Skin of body (tissue), 1 donor: ENCODE measurements at regions not wholly inside any gene's neighbourhood (a gene's known extent, or its start where the extent isn't known, plus 50 kb on each side); places are given as distances from the start of the nearest gene placed in this dataset.
"Not testable (repeated sequence)": the region's sequence is repeated elsewhere in the genome, so short reads cannot be mapped to it uniquely, and the experiment has no call there.

Experiments used
- DNase-seq: peaks from one replicate; lab custom pipeline; 2025; lab: John Stamatoyannopoulos, UW

DNA sequence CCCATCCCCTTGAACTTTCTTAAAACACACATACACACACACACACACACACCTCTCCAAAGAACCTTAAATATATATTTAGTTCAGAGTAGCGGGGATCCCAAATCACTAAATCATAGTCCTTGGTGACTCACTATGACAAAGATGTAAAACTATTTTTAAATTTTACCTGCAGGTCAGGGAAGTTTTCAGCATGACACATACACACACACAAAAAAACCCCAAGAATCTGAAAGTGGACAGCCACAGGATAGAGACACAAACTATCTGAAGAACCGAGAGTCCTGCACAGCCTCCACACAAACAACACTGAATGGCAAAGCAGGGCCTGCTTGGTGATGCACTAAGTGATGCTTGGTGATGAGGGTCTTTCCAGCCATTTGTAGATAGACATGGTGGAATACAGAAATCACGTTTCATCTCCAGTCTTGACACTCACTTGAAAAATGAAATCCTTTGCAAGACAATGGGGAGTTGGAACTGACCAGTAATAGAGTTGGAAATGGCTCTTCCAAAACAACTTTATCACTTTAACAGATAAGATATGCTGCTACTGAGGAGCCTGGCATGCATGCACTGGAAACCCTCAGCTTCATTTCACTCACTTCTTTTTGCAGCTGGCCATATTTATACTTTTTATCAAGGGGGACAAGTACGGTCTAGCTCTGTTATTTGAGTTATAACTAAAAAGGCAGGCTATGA lies 307.3 kb downstream of the RAPGEF2 start:
- no peak for DNase-seq

DNA sequence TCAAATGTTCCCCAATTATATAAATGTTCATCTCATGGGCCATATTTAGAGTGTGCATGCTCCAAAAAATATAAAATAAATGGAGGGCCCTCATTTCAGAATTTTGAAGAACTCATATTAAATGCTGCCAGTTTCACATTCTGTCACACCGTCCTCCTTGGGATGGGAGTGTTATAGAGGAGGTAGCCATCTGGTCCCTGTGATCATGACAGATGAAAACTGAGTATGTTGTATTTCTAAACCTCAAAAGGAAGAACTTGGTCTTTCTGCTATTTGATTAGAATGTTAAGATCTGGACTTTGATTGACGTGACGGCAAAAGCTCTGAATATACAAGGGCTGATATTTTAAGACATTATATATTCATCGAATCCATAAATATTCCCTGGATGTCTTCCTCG lies 308.0 kb downstream of the RAPGEF2 start:
- DNase-seq, result no peak

DNA sequence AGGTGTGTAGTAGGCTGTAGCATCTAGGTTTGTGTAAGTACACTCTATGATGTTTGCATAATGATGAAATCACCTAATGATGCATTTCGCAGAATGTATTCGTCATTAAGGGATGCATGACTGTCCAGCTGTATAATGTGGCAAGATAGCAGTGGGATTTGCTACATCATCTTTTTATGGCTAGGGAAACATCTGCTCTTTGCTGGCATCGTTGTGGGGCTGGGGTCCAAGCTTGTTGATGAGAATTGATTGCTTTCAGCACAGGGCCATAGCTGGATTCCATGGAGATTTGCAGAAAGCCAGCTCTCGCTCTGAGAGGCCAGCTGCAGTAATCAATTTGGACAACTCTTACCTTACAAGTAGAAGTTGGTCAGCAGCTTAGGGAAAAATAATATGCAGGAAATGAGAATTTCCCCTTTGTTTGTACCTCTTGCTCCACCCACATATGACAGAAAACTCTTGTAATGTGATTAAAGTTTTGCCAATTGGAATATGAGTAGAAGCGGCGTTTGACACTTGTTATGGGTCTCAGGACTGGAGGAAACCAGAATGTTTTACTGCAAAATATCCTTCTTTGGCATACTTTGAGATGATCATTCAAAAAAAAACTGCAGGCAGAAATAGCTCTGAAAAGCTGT lies 310.5 kb downstream of the RAPGEF2 start:
- peak; percentile 77 for DNase-seq

DNA sequence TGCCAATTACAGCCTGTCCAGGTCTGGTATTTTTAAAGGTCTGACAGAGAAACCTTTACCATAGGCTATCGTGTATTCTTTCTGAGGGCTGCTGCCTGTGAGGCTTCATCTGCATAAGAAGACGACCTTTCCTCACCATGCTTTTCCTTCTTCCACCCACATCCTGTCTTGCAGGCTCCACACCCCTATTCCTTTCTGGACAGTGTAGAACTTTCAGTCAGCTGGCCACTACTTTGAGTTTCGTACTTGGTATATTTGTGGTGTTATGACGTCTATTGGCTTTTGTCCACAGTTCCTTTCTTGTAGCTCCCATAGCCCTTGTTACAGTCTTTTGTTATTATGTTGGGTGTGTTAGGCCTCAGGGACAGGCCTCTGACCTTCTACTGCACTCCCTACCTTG lies 311.4 kb downstream of the RAPGEF2 start:
- DNase-seq, result no peak

DNA sequence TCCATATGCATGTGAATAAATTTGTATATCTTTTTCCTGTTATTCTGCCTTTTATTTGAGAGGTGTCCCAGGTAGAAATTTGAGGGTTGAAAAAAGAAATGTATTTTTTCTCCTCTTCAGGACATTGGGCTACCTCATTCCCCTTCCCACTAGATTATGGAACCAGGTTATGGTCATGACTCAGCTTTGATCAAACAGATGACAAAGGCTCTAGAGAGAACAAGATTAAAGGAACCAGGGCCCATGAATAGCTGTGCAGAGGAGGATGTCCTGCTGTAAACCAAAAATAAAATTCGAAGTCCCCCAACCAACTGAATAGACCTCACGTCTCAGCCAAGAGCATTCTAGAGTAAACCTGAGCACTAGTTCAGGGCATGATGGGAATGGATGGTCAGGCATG lies 313.2 kb downstream of the RAPGEF2 start:
- DNase-seq, result no peak

DNA sequence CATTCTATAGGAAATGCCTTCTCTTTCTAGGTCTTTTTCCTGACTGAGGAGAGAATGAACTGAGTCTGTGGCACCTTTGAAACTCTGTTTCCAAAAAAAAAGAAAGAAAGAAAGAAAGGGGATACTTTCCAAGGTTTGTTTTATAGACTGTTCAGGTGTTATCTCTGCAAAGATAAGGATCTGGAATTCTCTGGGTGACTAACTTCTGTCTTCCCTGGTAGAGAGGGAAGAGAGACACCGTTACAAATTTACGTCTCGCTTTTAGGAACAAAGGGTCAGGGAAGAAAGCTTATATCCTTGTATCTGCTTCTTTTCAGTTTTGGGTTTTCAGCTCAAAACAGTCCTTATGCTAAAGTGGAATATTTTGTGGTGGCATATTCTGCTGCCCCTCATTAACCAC lies 314.1 kb downstream of the RAPGEF2 start:
- no peak for DNase-seq

DNA sequence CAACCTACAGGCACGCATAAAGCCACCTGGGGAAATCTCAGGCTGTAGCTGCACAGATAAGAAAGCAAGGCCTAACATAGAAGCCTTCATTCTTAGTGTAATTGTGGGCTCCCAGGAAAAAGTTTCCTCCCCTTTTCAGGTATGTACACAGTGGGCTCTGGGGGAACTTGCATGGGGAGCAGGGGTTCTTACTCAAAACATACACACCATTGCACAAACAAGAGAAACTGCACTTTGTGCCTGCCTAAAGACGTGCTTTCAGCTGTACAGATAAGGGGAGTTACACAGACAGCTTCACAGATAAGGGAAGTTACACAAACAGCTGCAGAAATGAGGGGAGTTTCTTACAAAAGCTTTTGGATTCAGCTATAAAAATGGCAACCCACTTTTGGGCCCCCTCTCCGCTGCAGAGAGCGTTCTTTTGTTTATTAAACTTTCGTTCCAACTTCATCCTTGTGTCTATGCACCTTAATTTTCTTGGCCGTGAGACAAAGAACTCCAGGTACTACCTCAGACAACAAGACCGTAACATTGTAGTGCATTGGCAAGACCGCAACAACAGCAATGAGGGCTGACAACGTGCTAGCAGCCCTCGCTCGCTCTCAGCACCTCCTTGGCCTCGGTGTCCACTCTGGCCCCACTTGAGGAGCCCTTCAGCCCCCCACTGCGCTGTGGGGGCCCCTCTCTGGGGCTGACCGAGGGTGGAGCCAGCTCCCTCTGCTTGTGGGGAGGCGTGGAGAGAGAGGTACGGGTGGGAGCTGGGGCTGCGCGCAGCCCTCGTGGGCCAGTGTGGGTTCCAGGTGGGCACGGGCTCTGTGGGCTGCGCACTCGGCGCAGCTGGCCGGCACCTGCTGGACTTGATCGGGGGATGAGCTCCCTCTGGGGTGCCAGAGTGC lies 317.5 kb downstream of the RAPGEF2 start:
- no peak for DNase-seq

DNA sequence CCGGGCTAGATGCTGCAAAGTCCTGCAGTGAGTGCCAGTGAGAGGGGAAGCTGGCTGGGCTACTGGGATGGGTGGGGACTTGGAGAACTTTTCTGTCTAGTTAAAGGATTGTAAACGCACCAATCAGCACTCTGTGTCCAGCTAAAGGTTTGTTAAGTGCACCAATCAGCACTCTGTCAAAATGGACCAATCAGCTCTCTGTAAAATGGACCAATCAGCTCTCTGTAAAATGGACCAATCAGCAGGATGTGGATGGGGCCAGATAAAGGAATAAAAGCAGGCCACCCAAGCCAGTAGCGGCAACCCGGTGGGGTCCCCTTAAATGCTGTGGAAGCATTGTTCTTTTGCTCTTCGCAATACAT lies 318.2 kb downstream of the RAPGEF2 start:
- DNase-seq, result not testable (repeated sequence)

DNA sequence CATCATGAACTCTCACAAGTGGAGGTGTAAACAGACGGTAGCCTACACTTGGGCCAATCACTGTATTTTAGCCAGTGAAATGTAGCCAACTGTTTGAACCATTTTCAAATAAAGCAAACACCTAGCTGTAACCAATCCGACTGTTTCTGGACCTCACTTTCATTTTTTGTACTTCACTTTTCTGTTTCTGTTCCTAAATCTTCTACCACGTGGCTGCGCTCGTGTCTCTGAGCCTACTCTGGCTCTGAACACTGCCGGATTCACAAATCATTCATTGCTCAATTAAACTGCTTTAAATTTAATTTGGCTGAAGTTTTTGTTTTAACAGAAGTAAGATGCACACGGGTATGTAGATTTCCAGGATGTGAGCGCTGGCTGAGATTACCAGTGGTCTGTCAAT lies 319.1 kb downstream of the RAPGEF2 start:
- DNase-seq, result no peak

DNA sequence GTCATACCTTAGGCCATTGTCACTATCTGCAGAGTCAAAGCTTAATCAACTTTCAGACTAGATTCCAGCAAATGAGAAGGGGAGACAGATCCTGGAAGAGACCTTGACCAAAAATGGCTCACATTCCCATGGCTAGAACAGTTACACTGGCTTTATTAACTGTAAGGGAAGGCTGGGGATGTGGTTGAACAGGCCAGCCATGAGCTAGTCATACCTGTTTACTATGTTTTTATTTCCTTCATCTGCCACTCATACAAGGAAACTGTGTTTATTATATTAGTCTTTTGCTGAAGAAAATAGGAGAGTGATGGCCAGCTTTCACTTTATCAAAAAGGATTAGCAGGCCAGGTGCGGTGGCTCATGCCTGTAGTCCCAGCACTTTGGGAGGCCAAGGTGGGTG lies 319.7 kb downstream of the RAPGEF2 start:
- DNase-seq, result no peak

DNA sequence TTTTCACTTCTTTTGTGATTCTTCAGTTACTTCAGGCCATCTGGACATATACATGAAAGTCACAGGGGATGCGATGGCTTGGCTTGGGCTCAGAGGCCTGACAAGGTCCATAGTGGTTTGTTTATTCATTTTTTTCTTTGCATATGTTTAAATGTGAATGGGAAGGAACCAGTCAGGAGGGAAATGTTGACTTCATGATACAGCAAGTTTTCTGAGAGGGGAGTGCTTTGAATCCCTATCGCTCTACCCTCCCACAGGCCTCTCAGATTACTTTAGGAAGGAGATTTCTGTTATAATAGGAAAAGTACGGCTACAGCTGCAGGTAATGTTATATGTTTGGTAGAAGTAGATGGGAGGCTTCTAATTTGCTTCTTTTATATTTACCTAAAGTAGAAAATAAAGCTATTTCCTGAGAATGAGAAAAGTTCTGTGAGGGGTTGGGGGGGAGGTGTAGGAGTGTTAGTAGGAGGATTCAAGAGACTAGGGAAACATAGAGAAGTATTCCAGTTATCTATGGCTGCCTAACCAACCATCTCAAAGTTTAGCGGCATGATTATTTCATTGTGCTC lies 322.9 kb downstream of the RAPGEF2 start:
- DNase-seq, result no peak

DNA sequence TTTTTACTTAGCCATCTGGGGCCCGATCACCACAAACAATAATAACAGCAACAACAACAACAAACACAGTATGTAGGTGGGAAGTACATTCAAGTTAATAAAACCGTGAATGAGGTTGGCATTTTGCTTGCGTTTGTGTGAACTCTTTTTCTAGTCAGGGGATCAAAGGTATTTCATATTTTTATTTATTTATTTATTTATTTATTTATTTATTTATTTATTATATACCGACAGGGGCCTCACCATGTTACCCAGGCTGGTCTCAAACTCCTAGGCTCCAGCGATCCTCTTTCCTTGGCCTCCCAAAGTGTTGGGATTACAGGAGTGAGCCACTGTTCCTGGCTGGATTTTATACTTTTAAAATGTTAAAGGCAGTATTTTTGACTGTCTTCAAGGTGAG lies 325.4 kb downstream of the RAPGEF2 start:
- DNase-seq, result no peak

DNA sequence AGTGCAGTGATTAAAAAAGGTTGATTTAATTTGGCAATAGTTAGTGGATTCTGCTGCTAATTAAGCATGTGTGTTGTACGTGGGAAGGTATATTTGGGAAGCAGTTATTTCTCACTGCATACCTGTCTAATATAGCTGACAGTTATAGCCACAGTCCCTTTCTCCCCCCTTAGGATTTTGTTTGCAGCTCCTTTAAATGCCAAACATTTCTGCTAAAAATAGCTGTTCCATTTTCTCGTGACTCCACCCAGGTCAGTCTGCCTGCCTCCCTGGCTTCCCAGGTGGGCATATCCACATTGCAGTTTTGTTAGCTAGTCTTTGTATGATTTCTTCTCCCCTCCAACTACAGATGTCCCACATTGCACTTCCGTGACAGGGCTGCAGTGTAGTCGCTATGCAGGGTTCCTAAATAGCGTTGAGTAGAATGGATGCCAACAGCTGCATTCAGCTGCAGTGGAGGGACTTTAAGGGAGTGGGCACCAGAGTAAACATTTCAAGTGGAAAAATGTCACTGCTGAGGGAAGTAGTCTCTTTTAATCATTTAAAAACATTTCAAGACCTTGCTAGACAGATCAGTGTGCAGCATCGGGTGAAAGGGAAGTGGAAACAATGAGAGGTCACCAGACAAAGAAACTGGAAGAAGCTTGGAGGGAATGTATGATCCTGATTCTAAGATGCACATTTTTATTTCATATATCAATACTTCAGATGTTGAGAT lies 326.3 kb downstream of the RAPGEF2 start:
- no peak for DNase-seq

DNA sequence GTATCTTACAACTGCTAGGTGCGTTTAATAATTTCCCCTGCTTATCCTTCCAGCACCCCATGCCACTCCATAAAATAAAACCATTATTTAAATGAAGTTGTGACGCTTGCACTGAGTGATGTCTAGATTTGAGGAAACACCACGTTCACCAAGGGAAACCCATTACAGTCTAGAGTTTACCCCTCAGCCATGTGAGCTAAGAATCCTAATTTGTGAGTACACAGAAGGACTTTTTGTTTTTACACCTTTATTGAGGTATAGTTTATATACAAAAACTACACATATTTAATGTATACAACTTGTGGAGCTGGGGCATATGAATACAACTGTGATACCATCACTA lies 326.8 kb downstream of the RAPGEF2 start:
- DNase-seq, result no peak

DNA sequence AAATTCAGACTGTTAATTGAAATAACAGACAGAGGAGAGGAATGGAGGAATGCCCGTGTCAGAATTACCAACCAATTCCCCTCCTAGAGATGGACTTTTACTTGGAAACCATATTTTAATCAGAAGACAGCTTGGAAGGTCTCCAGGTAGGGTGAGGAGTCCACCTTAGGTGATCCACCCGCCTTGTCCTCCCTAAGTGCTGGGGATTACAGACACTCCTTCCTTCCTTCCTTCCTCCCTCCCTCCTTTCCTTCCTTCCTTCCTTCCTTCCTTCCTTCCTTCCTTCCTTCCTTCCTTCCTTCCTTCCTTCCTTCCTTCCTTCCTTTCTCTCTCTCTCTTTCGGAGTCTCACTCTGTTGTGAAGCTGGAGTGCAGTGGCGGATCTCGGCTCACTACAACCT lies 328.0 kb downstream of the RAPGEF2 start:
- DNase-seq, result no peak

DNA sequence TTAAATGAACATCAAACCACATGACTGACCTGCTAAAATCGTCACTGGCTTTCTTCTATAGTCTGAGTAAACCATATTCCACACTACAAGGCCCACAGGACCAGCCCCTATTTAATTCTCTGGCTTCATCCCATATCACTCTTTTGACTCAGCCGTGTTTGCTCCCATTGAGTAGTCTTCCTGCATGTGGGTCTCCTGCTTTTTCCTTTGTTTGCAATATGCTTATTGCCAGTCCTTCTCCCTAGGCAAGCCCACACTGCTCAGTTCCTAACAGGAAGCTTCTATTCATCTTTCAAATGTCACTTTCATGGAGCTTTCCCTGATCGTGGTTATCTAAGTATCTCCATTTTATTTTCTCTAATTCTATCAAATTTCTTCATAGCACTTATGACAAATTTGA lies 329.6 kb downstream of the RAPGEF2 start:
- DNase-seq, result no peak

DNA sequence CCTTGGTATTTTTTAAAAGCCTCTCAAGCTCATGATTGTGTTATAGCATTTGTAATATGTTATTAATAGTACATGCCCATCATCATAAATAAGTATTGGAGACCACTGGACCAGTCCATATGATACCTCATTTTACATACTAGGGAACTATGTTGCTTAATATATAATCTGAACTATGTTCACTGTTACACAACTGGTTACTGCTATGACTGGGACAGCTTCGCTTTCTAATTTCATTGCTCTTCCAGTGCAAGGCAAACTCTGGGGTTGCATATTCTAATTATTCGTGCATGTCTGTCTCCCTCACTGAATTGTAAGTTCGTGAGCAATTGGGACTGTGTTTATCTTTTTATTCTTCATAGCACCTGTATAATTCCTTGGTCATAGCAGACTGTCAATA lies 330.5 kb downstream of the RAPGEF2 start:
- no peak for DNase-seq

DNA sequence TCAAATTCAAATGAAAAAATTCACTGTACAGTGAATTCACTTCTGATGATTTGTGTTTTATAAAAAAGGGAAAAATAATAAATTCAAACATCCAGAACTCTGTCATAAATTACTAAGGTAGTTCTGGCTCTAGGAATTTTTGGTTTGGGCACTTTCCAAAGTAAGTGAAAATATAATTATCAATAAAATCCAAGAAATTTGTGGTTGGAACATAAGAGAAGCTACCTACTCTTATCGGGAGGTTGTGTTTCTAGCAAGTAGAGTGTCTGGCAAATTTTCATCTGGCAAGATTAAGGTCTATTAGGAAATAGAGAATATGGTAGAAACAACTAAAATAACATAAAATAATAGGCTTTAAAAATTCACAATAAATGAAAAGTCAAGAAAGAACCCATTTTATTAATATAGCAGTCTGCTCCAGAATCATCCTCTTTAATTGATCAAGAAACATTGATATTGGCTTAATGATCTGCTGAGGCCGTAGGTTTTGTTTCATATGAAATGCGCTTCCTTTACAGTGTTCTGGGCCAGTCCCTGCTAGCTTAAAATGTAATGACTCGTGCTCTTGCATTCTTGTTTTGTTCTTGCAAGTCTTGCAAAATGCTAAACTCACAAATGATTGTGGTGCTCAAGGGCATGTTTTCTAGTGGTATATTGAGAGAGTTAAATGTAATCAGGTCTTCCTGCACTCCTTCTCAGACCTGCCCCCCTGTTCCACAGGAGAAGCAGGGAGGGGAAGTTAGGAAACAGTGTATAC lies 331.4 kb downstream of the RAPGEF2 start:
- DNase-seq, result peak; percentile 1

DNA sequence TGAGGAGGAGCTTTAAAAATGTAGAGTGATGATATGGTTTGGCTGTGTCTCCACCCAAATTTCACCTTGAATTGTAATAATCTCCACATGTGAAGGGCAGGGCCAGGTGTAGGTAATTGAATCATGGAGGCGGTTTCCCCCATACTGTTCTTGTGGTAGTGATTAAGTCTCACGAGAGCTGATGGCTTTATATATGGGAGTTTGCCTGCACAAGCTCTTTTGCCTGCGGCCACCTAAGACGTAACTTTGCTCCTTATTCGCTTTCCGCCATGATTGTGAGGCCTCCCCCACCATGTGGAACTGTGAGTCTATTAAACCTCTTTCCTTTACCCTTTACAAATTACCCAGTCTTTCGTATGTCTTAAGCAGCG lies 332.0 kb downstream of the RAPGEF2 start:
- no peak for DNase-seq

DNA sequence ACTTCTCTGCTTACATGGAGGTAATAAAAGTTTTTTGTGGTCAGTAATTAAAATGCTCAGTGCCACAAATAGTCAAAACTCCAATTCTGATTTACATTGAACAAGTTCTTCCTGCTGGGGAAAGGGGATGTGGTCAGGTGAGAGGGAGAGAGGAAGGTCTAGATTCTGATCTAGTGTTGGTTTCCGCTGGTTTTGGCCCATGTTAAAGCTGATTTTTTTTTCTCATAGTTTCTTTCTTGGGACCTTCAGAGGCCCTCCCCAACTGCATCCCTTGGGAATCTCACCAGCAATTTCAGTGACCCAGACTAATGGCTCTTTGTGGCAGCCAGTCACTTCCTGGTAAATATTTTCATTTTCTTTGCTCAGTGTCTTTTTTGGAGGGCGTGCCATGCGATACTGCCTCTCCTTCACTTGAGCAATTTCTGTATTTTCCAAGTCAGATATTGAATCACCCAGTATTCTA lies 332.7 kb downstream of the RAPGEF2 start:
- no peak for DNase-seq

DNA sequence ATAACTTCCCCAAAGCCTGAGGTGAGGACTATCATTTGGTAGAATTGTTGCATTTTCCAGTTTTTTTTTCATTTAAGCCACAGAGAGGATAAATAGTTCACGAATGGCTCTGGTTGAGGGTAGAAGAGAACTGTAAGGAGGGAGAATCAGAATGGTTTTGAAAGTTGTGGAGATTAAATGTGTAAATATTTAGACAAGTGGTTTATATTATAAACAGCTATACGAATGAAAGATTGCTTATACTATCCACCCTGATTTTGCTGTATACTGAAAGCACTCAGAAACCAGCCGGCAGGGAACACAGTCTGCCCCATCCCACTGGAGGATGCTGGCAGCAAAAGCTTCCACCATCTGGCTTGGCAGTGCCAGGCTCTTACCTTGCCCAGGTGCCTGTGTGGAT lies 341.1 kb downstream of the RAPGEF2 start:
- DNase-seq, result no peak
